H54 (cell line): ENCODE measurements at regions not wholly inside any gene's neighbourhood (a gene's known extent, or its start where the extent isn't known, plus 50 kb on each side); places are given as distances from the start of the nearest gene placed in this dataset.

Experiments used
- DNase-seq: peaks from one replicate; pipeline ENCODE4 v3.0.0; 2011; ENCODE audit warnings: low spot score, mixed read lengths; ENCODE audit not compliant: insufficient read length
- FAIRE-seq: peaks from 3 replicates; lab custom pipeline; 2011; peaks lifted over from hg19 to GRCh38; lab: Jason Lieb, UNC
- POLR2A ChIP-seq: IDR thresholded peaks from 2 replicates; pipeline ENCODE4 v1.6.1; 2011; ENCODE audit warnings: low read depth, mild to moderate bottlenecking, low read length

DNA sequence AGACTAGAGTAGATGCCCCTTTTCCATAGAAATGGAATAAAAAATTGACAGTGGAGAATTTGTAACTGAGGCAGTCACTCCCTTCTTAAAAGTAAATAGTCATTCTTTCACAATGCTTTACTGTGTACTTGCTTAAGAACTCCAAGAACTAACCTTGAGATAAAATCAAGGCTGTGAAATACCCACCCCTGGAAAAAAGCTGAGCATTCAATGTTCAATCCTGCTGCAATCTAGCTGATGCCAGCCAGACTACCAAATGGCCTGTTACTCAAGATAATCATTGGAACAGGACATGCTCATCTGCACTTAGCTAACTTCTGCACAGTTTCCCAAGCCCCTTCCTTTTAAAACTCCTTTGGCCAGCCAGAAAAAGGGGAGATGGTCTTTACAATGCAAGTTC, 367.4 kb upstream of the GULP1 start:
- TF ChIP-seq POLR2A: no peak
- FAIRE-seq: no peak
- DNase-seq: no peak

DNA sequence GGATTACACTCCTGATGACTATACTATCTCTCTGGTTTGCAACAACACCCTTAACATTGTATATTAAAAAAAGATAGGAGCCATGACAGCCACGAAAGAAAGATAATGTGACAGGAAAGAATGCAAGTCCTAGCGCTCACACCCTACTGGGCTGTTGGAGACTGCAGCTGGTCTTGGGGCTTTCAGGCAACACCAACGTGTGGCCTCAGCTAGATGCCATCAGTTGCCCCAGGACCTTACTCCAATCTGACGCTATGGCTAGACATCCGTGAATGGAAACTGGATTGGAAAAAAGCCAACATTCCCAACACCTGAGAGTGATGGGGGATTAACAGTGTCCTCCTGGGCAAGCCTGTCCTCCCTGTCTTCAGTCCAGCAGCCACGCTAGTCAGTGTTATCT, 357.4 kb upstream of the GULP1 start:
- DNase-seq (no peak), FAIRE-seq (no peak)
- TF ChIP-seq POLR2A: no peak

GRCh38 chr2:187934692-187935091, 357.0 kb upstream of the GULP1 start:
- no peak for DNase-seq
- TF ChIP-seq POLR2A: no peak
- FAIRE-seq: no peak

GRCh38 chr2:187935126-187935525, 356.5 kb upstream of the GULP1 start:
- TF ChIP-seq POLR2A: no peak
- FAIRE-seq: no peak
- DNase-seq: no peak

DNA sequence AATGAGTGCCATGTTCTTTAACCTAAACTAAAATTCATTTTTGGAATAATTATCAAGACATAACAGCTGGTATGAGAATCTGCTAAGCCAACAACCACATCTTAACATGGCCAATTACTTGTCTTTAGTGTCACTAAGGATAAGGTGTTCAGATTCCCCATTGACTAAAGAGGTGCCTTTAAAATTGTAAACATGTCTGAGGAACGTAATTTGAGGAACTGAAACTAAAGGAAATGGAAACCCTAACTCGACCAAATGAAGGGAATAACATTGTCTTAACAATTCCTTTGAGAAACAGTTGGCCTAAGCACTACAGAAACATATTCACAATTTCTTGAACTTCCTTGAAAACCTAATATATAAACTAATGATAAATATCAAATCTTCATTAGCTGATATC, 355.4 kb upstream of the GULP1 start:
- FAIRE-seq: no peak
- no peak for DNase-seq
- TF ChIP-seq POLR2A: no peak

- no peak for TF ChIP-seq POLR2A
- FAIRE-seq (no peak), DNase-seq (no peak)
Measured at GRCh38 chr2:187939180-187939579, 352.5 kb upstream of the GULP1 start.

DNA sequence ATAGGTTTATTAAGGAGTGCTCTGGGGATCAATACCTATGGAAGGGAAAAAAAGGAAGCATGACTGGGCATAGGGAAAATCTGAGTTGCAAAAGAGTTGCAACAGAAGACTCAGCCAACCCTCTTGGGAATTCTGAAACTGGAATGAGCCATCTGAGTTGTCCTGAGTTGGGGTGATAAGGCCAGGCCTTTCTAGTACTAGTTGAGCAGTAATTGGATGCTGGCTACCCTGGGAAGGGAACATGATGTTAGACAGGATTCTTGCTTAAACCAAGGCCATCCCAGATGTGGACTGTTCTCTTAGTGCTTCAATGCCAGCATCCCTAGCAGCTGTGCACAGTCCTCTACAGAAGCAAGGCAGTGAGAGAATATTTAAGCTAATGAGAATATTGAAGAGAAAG, 348.8 kb upstream of the GULP1 start:
- DNase-seq: no peak
- TF ChIP-seq POLR2A: no peak
- no peak for FAIRE-seq

- DNase-seq (no peak), FAIRE-seq (no peak)
- TF ChIP-seq POLR2A: no peak
Measured at GRCh38 chr2:187943772-187944369, 347.8 kb upstream of the GULP1 start.

DNA sequence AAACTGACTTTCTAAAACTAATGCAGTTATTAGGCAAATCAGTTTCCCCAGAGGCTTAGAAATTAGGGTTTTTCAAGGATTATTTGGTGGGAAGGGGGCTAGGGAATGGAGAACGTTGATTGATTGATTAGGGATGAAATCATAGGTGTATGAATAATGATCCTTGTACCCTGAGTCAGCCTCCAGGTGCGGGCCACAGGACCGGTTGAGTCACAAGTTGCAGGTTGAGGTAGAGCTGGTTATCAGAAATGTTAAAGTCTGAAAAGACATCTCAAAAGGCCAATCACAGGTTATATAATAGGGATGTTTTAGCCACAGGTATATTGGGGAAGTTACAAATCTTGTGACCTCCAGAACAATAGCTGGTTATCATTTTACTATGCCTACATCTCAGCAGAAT, 341.8 kb upstream of the GULP1 start:
- FAIRE-seq (no peak), DNase-seq (no peak)
- TF ChIP-seq POLR2A: no peak

- no peak for DNase-seq
- FAIRE-seq: no peak
- no peak for TF ChIP-seq POLR2A
Measured at GRCh38 chr2:187951470-187952218, 340.0 kb upstream of the GULP1 start.

GRCh38 chr2:187956906-187957534, 334.7 kb upstream of the GULP1 start:
- FAIRE-seq: no peak
- TF ChIP-seq POLR2A: no peak
- DNase-seq: no peak

- no peak for TF ChIP-seq POLR2A
- FAIRE-seq (peak; percentile 68), DNase-seq (no peak)
Measured at GRCh38 chr2:187959821-187960220, 331.9 kb upstream of the GULP1 start.

GRCh38 chr2:187962538-187962937, 329.1 kb upstream of the GULP1 start:
- no peak for TF ChIP-seq POLR2A
- DNase-seq (no peak), FAIRE-seq (no peak)

- no peak for TF ChIP-seq POLR2A
- FAIRE-seq (no peak), DNase-seq (no peak)
Measured at GRCh38 chr2:187964746-187965145, 326.9 kb upstream of the GULP1 start.
